Astrocyte of the spinal cord (primary cell): ENCODE measurements at regions not wholly inside any gene's neighbourhood (a gene's known extent, or its start where the extent isn't known, plus 50 kb on each side); places are given as distances from the start of the nearest gene placed in this dataset.

Experiments
- DNase-seq: peaks from one replicate; pipeline ENCODE4 v3.0.0; 2011; ENCODE audit warnings: low read depth, low spot score
- H3K4me3 ChIP-seq: 2 replicates; pipeline ENCODE4 v1.5.1; 2011; ENCODE audit warnings: low read depth, mild to moderate bottlenecking, low read length, moderate library complexity
- in situ Hi-C: cut with HindIII; loops from 2 replicates; pipeline ENCODE4 v1.10.0; 2017; ENCODE audit warnings: low sequenced_read_pairs
- TF ChIP-seq, protein P1 (sequence below): IDR thresholded peaks from 2 replicates; pipeline ENCODE4 v1.5.1; 2012; ENCODE audit warnings: low read depth, mild to moderate bottlenecking, low read length, inconsistent platforms

DNA sequence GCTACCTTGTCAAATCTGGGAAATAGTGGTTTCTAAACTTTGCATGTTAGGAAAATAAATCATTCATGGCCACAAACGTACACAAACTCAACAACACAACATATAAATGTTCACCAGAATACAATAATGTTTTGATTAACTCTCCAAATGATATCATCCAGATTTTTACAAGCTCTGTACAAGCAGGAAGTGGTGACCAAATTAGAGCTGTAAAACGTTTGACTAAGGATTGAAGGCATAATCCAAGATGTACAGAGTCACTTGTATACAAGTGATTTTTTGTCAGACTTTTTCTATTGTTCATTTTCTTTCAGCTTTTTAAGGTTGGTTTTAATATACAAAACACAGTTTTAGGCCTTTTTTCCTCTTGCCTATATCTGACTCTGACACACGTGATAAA is 748.4 kb upstream of the GRM7 start:
- TF ChIP-seq, protein P1, sequence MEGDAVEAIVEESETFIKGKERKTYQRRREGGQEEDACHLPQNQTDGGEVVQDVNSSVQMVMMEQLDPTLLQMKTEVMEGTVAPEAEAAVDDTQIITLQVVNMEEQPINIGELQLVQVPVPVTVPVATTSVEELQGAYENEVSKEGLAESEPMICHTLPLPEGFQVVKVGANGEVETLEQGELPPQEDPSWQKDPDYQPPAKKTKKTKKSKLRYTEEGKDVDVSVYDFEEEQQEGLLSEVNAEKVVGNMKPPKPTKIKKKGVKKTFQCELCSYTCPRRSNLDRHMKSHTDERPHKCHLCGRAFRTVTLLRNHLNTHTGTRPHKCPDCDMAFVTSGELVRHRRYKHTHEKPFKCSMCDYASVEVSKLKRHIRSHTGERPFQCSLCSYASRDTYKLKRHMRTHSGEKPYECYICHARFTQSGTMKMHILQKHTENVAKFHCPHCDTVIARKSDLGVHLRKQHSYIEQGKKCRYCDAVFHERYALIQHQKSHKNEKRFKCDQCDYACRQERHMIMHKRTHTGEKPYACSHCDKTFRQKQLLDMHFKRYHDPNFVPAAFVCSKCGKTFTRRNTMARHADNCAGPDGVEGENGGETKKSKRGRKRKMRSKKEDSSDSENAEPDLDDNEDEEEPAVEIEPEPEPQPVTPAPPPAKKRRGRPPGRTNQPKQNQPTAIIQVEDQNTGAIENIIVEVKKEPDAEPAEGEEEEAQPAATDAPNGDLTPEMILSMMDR, result no peak
- in situ Hi-C loops, result no loop called here
- no peak overlapping the region for H3K4me3 ChIP-seq
- DNase-seq, result no peak

DNA sequence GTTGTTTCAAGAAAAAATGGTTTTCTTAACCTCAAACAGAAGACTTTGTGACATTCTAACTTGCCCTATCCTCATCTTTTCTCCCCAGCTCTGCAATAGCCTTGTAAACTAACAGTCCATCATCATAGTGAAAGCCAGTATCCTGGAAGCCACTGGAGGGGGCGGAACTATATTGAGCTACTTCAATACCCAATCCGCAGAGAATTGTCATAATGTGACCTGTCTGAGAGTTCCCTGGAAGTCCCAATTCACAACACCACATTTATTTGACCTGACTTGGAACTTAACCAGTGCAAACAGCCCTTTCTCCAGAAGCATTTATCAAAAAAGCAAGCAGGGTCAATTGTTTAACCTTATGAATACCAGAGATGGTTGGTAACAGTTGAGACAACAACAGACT is 747.6 kb upstream of the GRM7 start:
- no peak overlapping the region for H3K4me3 ChIP-seq
- in situ Hi-C loops, result no loop called here
- TF ChIP-seq, protein P1, result no peak
- DNase-seq, result peak; percentile 7

DNA sequence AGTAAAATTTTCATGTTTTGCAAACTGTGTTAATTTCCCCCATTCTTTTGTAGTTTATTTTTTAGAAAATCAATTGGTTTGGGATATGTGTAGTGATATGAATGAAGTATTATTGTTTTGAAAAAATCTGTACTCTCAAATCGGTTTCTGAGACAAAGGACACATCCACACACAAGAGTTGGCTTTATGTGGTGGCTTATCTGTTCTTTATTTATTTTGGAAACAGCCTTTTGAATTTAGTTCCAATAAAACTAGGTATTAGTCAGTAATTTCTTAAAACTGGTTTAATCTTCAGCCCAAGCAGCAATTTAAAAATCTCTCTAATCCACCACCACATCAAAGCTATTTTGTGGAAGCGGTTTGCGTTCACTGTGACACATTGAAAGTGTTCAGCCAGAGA is 741.5 kb upstream of the GRM7 start:
- TF ChIP-seq, protein P1, result no peak
- no peak overlapping the region for H3K4me3 ChIP-seq
- in situ Hi-C loops, result no loop called here
- DNase-seq, result no peak

DNA sequence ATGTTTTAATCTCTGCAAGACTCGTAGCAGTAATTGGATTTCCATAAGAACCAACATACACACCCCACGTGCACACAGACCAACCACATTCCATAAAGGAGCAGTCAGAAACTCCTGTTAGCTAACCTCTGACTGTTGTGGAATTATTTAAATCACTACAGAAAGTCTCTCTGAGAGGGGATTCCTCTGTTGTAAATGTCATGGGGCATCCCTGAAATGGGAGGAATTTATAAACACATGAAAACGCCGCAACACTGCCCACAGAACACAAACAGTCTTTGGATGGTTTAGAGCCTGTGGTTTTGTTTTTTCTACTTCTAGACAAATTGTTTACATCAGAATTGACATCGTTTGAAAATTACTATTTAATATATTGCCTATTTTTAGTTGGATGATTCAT is 740.1 kb upstream of the GRM7 start:
- no peak overlapping the region for H3K4me3 ChIP-seq
- in situ Hi-C loops, result no loop called here
- TF ChIP-seq, protein P1, result no peak
- DNase-seq, result peak; percentile 3

DNA sequence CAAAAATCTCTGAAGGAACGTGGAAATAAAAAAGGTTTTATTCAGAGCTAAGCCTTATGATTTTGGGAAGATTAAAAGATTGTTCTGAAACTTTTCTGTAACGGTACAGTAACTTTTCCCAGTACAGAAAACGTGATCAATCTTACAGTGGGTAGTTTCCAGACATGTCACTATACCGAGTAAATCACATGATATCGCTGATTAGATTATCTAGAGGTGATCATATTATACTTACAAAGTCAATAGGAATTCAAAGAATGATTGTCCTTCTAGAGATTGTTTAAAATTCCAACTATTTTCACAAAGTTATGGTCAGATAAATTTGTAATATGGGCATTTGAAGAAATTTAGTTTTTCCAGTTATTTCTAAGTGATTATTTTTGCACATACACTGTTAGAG is 736.0 kb upstream of the GRM7 start:
- no peak overlapping the region for H3K4me3 ChIP-seq
- TF ChIP-seq, protein P1, result no peak
- no peak for DNase-seq
- in situ Hi-C loops, result no loop called here

DNA sequence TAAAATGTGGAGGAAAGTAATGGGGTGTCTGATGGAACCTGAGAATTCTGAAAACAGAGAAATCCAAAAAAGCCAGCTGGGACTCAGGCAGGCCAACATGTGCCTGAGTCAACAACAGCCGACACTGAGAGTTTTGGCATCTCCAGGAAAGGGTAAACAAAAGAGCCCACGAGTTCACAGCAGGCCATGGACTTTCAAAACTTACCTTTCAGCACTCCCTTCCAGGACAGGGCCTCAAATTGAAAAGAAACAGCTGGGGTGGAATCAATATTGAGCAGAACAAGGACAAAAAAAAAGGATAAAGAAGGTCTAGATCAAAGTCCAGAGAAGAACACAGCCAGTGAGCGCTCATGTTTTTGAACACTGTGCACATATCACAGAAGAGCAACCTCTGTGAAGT is 735.4 kb upstream of the GRM7 start:
- no peak overlapping the region for H3K4me3 ChIP-seq
- no peak for DNase-seq
- TF ChIP-seq, protein P1, result no peak
- in situ Hi-C loops, result no loop called here
